ENCODE measurements at regions not wholly inside any gene's neighbourhood (a gene's known extent, or its start where the extent isn't known, plus 50 kb on each side); places are given as distances from the start of the nearest gene placed in this dataset.
"Not testable (repeated sequence)": the region's sequence is repeated elsewhere in the genome, so short reads cannot be mapped to it uniquely, and the experiment has no call there.

GRCh38 chr13:55745828-55746227 is 1394.9 kb upstream of the PRR20A start:
- DNase-seq (ENCODE audit: low read depth in 4 of 4, low spot score in 3 of 4) = no peak

GRCh38 chr13:55761986-55762385 is 1378.7 kb upstream of the PRR20A start:
- no peak for DNase-seq (ENCODE audit: low read depth in 4 of 4, low spot score in 3 of 4)

GRCh38 chr13:55777612-55778011 is 1363.1 kb upstream of the PRR20A start:
- no peak for DNase-seq (ENCODE audit: low read depth in 4 of 4, low spot score in 3 of 4)

- no peak for DNase-seq (ENCODE audit: low read depth in 4 of 4, low spot score in 3 of 4)
Measured at GRCh38 chr13:55783841-55784240, 1356.9 kb upstream of the PRR20A start.

- DNase-seq (ENCODE audit: low read depth in 4 of 4, low spot score in 3 of 4) = no peak
Measured at GRCh38 chr13:55788548-55788947, 1352.2 kb upstream of the PRR20A start.

- DNase-seq (ENCODE audit: low read depth in 4 of 4, low spot score in 3 of 4) = no peak
Measured at GRCh38 chr13:55792544-55793193, 1348.0 kb upstream of the PRR20A start.

- no peak for DNase-seq (ENCODE audit: low read depth in 4 of 4, low spot score in 3 of 4)
Measured at GRCh38 chr13:55815458-55816033, 1325.2 kb upstream of the PRR20A start.

- no peak for DNase-seq (ENCODE audit: low read depth in 4 of 4, low spot score in 3 of 4)
Measured at GRCh38 chr13:55816976-55817601, 1323.6 kb upstream of the PRR20A start.

- DNase-seq (ENCODE audit: low read depth in 4 of 4, low spot score in 3 of 4) = no peak
Measured at GRCh38 chr13:55820817-55821216, 1319.9 kb upstream of the PRR20A start.

GRCh38 chr13:55869648-55870047 is 1271.1 kb upstream of the PRR20A start:
- no peak for DNase-seq (ENCODE audit: low read depth in 4 of 4, low spot score in 3 of 4)

GRCh38 chr13:55887561-55887960 is 1253.2 kb upstream of the PRR20A start:
- no peak for DNase-seq (ENCODE audit: low read depth in 4 of 4, low spot score in 3 of 4)

- DNase-seq (ENCODE audit: low read depth in 4 of 4, low spot score in 3 of 4) = no peak
Measured at GRCh38 chr13:55893540-55893939, 1247.2 kb upstream of the PRR20A start.

GRCh38 chr13:55937180-55937579 is 1203.5 kb upstream of the PRR20A start:
- DNase-seq (ENCODE audit: low read depth in 4 of 4, low spot score in 3 of 4) = no peak

- DNase-seq (ENCODE audit: low read depth in 4 of 4, low spot score in 3 of 4) = no peak
Measured at GRCh38 chr13:55948175-55948574, 1192.5 kb upstream of the PRR20A start.

GRCh38 chr13:55963934-55964333 is 1176.8 kb upstream of the PRR20A start:
- DNase-seq (ENCODE audit: low read depth in 4 of 4, low spot score in 3 of 4) = no peak

GRCh38 chr13:55967055-55967454 is 1173.7 kb upstream of the PRR20A start:
- no peak for DNase-seq (ENCODE audit: low read depth in 4 of 4, low spot score in 3 of 4)

GRCh38 chr13:55977436-55977835 is 1163.3 kb upstream of the PRR20A start:
- DNase-seq (ENCODE audit: low read depth in 4 of 4, low spot score in 3 of 4) = no peak

- no peak for DNase-seq (ENCODE audit: low read depth in 4 of 4, low spot score in 3 of 4)
Measured at GRCh38 chr13:55981381-55981780, 1159.3 kb upstream of the PRR20A start.

- DNase-seq (ENCODE audit: low read depth in 4 of 4, low spot score in 3 of 4) = not testable (repeated sequence)
Measured at GRCh38 chr13:55984026-55984425, 1156.7 kb upstream of the PRR20A start.

GRCh38 chr13:55990631-55991030 is 1150.1 kb upstream of the PRR20A start:
- no peak for DNase-seq (ENCODE audit: low read depth in 4 of 4, low spot score in 3 of 4)

GRCh38 chr13:55991666-55992065 is 1149.1 kb upstream of the PRR20A start:
- DNase-seq (ENCODE audit: low read depth in 4 of 4, low spot score in 3 of 4) = no peak

GRCh38 chr13:55992145-55992544 is 1148.6 kb upstream of the PRR20A start:
- no peak for DNase-seq (ENCODE audit: low read depth in 4 of 4, low spot score in 3 of 4)
